HG02623 (cell line): ENCODE measurements at regions not wholly inside any gene's neighbourhood (a gene's known extent, or its start where the extent isn't known, plus 50 kb on each side); places are given as distances from the start of the nearest gene placed in this dataset.
"Not testable (repeated sequence)": the region's sequence is repeated elsewhere in the genome, so short reads cannot be mapped to it uniquely, and the experiment has no call there.

Experiments
- ATAC-seq: cut with Tn5 transposase; IDR thresholded peaks from one replicate; pipeline ENCODE4 v1.9.1; 2021; ENCODE audit warnings: moderate library complexity; ENCODE audit not compliant: unreplicated experiment

- no peak for ATAC-seq
These were observed 280.0 kb downstream of the ANKRD50 start for GRCh38 chr4:124432500-124432899.

GRCh38 chr4:124433044-124433443, 279.5 kb downstream of the ANKRD50 start:
- no peak for ATAC-seq

- no peak for ATAC-seq
These were observed 279.0 kb downstream of the ANKRD50 start for GRCh38 chr4:124433500-124433899.

GRCh38 chr4:124435274-124435950, 277.1 kb downstream of the ANKRD50 start:
- ATAC-seq: no peak

GRCh38 chr4:124437853-124438495, 274.6 kb downstream of the ANKRD50 start:
- no peak for ATAC-seq

- no peak for ATAC-seq
These were observed 267.5 kb downstream of the ANKRD50 start for GRCh38 chr4:124445071-124445470.

GRCh38 chr4:124449881-124450280, 262.7 kb downstream of the ANKRD50 start:
- ATAC-seq: no peak

GRCh38 chr4:124450851-124451250, 261.7 kb downstream of the ANKRD50 start:
- ATAC-seq: no peak

GRCh38 chr4:124454772-124455270, 257.7 kb downstream of the ANKRD50 start:
- ATAC-seq: no peak

GRCh38 chr4:124455671-124456070, 256.9 kb downstream of the ANKRD50 start:
- no peak for ATAC-seq

GRCh38 chr4:124459196-124459940, 253.2 kb downstream of the ANKRD50 start:
- ATAC-seq: no peak

GRCh38 chr4:124459941-124460310, 252.6 kb downstream of the ANKRD50 start:
- no peak for ATAC-seq

- not testable (repeated sequence) for ATAC-seq
These were observed 250.9 kb downstream of the ANKRD50 start for GRCh38 chr4:124461592-124461991.

- no peak for ATAC-seq
These were observed 249.3 kb downstream of the ANKRD50 start for GRCh38 chr4:124462954-124463828.

GRCh38 chr4:124464836-124465235, 247.7 kb downstream of the ANKRD50 start:
- ATAC-seq: no peak

GRCh38 chr4:124468360-124468759, 244.2 kb downstream of the ANKRD50 start:
- no peak for ATAC-seq

- no peak for ATAC-seq
These were observed 242.6 kb downstream of the ANKRD50 start for GRCh38 chr4:124469981-124470380.

- ATAC-seq: no peak
These were observed 234.1 kb downstream of the ANKRD50 start for GRCh38 chr4:124478470-124478869.

GRCh38 chr4:124480061-124480460, 232.5 kb downstream of the ANKRD50 start:
- no peak for ATAC-seq

GRCh38 chr4:124481123-124481522, 231.4 kb downstream of the ANKRD50 start:
- ATAC-seq: no peak
